ENCODE measurements at regions not wholly inside any gene's neighbourhood (a gene's known extent, or its start where the extent isn't known, plus 50 kb on each side); places are given as distances from the start of the nearest gene placed in this dataset.

- H3K4me3 Mint-ChIP-seq (ENCODE audit: unreplicated experiment) = no peak overlapping the region
- H3K4me1 Mint-ChIP-seq (ENCODE audit: unreplicated experiment) = peaks cover 5% of the 10 kb centered on the region
- no peaks in the 10 kb centered on the region for H3K36me3 Mint-ChIP-seq (ENCODE audit: low read depth, unreplicated experiment)
- no peak for DNase-seq (ENCODE audit: low spot score)
- peaks cover 11% of the 10 kb centered on the region for H3K27me3 Mint-ChIP-seq (ENCODE audit: unreplicated experiment)
- no peak overlapping the region for H3K27ac Mint-ChIP-seq (ENCODE audit: unreplicated experiment)
- no peaks in the 10 kb centered on the region for H3K9me3 Mint-ChIP-seq (ENCODE audit: unreplicated experiment)
- TF ChIP-seq CTCF (IDR thresholded peaks at IDR 0.05; ENCODE audit: unreplicated experiment) = no peak
Measured at GRCh38 chr18:79583426-79583825, 96.2 kb upstream of the CTDP1 start.

- no peak overlapping the region for H3K4me3 Mint-ChIP-seq (ENCODE audit: unreplicated experiment)
- H3K36me3 Mint-ChIP-seq (ENCODE audit: low read depth, unreplicated experiment) = no peaks in the 10 kb centered on the region
- peaks cover 14% of the 10 kb centered on the region for H3K27me3 Mint-ChIP-seq (ENCODE audit: unreplicated experiment)
- no peak for TF ChIP-seq CTCF (IDR thresholded peaks at IDR 0.05; ENCODE audit: unreplicated experiment)
- no peak overlapping the region for H3K27ac Mint-ChIP-seq (ENCODE audit: unreplicated experiment)
- H3K9me3 Mint-ChIP-seq (ENCODE audit: unreplicated experiment) = no peaks in the 10 kb centered on the region
- peaks cover 5% of the 10 kb centered on the region for H3K4me1 Mint-ChIP-seq (ENCODE audit: unreplicated experiment)
- no peak for DNase-seq (ENCODE audit: low spot score)
Measured at GRCh38 chr18:79583984-79584401, 95.6 kb upstream of the CTDP1 start.

GRCh38 chr18:79584491-79585394 is 94.9 kb upstream of the CTDP1 start:
- H3K4me3 Mint-ChIP-seq (ENCODE audit: unreplicated experiment) = no peak overlapping the region
- no peak overlapping the region for H3K27ac Mint-ChIP-seq (ENCODE audit: unreplicated experiment)
- TF ChIP-seq CTCF (IDR thresholded peaks at IDR 0.05; ENCODE audit: unreplicated experiment) = no peak
- H3K36me3 Mint-ChIP-seq (ENCODE audit: low read depth, unreplicated experiment) = no peaks in the 10 kb centered on the region
- no peak for DNase-seq (ENCODE audit: low spot score)
- no peaks in the 10 kb centered on the region for H3K9me3 Mint-ChIP-seq (ENCODE audit: unreplicated experiment)
- peaks cover 5% of the 10 kb centered on the region for H3K4me1 Mint-ChIP-seq (ENCODE audit: unreplicated experiment)
- H3K27me3 Mint-ChIP-seq (ENCODE audit: unreplicated experiment) = peaks cover 12% of the 10 kb centered on the region

- Mint-ChIP-seq H3K4me3 (ENCODE audit: unreplicated experiment) (peak overlapping the region; percentile 60), H3K27ac (ENCODE audit: unreplicated experiment) (peak overlapping the region; percentile 36), H3K9me3 (ENCODE audit: unreplicated experiment) (no peaks in the 10 kb centered on the region), H3K27me3 (ENCODE audit: unreplicated experiment) (peaks cover 12% of the 10 kb centered on the region), H3K4me1 (ENCODE audit: unreplicated experiment) (peaks cover 5% of the 10 kb centered on the region), H3K36me3 (ENCODE audit: low read depth, unreplicated experiment) (no peaks in the 10 kb centered on the region)
- no peak for DNase-seq (ENCODE audit: low spot score)
- no peak for TF ChIP-seq CTCF (IDR thresholded peaks at IDR 0.05; ENCODE audit: unreplicated experiment)
Measured at GRCh38 chr18:79585395-79586370, 93.9 kb upstream of the CTDP1 start.

Measured in endothelial cell (in vitro differentiated cells).